HG02943 (cell line): ENCODE measurements at regions not wholly inside any gene's neighbourhood (a gene's known extent, or its start where the extent isn't known, plus 50 kb on each side); places are given as distances from the start of the nearest gene placed in this dataset.
"Not testable (repeated sequence)": the region's sequence is repeated elsewhere in the genome, so short reads cannot be mapped to it uniquely, and the experiment has no call there.

Experiments used
- ATAC-seq: cut with Tn5 transposase; IDR thresholded peaks from one replicate; pipeline ENCODE4 v1.9.1; 2021; ENCODE audit warnings: mild to moderate bottlenecking, low read depth, moderate library complexity; ENCODE audit not compliant: unreplicated experiment

DNA sequence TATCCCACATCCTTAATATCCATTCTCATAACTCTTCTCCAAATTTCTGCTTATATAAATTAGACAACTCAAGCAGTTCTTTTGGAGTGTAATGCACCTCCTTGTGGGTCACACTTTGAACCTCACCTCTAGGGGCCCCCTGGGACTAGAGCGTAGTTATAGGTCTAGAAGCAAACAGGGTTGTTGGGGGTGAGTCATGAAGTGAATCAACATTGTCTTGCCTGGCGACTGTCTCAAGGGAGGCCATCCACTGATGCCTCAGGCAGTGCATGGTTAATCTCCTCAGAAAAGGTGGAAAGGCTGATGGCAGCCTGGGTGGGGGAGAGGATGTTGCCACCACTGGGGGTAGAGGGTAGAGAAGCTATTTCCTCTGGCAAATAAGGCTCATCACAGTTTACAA is 129.1 kb downstream of the TNFRSF21 start:
- no peak for ATAC-seq

DNA sequence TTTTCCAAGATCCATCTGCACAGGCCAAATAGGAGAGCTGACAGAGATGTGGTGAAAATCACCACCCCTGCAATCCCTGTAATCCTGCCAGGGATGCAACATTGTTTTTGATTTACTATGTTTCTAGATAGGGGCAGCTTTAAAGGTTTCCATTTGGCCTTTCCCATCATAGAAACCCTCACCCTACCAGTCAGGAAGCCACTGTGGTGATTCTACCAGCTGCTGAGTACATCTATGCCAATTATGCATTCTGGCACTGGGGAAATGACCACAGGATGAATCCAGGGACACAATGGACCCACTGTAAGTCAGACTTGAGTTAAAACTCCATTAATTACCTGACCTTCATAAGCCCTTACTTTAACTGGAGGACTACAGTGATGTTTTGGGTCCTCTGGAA is 130.4 kb downstream of the TNFRSF21 start:
- ATAC-seq: no peak

DNA sequence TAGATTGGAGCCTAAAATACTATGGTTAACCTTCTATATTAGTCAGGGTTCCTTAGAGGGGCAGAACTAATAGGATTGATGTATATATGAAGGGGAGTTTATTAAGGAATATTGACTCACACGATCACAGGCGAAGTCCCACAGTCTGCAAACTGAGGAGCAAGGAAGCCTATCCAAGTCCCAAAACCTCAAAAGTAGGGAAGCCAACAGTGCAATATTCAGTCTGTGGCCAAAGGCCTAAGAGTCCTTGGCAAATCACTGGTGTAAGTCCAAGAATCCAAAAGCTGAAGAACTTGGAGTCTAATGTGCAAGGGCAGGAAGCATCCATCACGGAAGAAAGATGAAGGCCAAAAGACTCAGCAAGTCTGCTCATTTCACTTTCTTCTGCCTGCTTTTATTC is 133.5 kb upstream of the ADGRF1 start:
- no peak for ATAC-seq

DNA sequence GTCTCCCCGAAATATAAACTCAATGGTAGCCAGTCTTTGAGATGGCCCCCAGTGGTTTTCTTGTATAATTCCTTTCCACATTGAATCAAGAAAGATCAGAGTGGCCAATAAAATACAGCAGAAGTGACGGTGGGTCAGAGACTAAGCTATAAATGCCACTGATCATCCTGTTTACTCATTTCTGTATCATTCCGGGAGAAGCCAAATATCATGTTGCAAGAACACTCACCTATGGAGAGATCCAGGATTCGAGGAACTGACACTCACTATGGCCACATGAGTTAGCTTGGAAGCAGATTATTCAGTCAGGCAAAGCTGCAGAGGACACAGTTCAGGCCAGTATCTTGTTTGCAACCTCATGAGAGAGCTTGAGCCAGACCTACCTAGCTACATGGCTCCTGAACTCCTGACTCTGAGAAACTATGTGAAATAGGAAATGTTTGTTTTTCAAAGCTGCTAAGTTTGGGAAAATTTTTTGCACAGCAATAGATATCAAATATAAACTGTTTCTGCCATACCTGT is 132.4 kb upstream of the ADGRF1 start:
- no peak for ATAC-seq

DNA sequence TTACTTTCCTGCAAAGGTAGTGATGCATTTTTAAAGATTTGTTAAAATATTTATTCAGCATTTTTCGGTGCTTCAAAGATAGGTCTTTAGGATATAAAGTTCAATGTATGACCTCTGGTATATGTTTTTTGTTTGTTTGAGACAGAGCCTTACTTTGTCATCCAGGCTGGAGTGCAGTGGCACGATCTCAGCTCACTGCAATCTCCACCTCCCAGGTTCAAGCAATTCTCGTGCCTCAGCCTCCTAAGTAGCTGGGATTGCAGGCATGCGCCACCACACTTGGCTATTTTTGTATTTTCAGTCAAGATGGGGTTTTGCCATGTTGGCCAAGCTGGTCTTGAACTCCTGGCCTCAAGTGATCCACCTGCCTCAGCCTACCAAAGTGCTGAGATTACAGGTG is 131.9 kb upstream of the ADGRF1 start:
- not testable (repeated sequence) for ATAC-seq

DNA sequence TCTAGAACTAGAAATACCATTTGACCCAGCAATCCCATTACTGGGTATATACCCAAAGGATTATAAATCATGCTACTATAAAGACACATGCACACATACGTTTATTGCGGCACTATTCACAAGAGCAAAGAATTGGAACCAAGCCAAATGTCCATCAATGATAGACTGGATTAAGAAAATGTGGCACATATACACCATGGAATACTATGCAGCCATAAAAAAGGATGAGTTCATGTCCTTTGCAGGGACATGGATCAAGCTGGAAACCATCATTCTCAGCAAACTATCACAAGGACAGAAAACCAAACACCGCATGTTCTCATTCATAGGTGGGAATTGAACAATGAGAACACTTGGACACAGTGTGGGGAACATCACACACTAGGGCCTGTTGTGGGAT is 131.0 kb upstream of the ADGRF1 start:
- not testable (repeated sequence) for ATAC-seq

DNA sequence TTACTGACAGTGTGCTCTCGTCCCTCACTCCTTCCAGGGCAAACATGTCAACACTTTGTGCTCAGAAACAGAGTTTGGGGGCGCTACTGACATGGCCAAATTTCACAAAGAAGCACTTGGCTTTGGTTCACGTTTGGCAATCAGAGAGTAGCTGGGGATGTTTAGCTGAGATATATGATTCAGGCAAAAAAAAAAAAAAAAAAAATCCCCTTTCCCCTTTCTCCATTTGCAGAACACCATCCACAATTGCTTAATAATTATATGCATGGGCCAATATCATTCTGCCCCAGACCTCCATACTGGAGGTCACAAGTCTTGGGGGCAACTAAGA is 128.4 kb upstream of the ADGRF1 start:
- ATAC-seq: no peak

DNA sequence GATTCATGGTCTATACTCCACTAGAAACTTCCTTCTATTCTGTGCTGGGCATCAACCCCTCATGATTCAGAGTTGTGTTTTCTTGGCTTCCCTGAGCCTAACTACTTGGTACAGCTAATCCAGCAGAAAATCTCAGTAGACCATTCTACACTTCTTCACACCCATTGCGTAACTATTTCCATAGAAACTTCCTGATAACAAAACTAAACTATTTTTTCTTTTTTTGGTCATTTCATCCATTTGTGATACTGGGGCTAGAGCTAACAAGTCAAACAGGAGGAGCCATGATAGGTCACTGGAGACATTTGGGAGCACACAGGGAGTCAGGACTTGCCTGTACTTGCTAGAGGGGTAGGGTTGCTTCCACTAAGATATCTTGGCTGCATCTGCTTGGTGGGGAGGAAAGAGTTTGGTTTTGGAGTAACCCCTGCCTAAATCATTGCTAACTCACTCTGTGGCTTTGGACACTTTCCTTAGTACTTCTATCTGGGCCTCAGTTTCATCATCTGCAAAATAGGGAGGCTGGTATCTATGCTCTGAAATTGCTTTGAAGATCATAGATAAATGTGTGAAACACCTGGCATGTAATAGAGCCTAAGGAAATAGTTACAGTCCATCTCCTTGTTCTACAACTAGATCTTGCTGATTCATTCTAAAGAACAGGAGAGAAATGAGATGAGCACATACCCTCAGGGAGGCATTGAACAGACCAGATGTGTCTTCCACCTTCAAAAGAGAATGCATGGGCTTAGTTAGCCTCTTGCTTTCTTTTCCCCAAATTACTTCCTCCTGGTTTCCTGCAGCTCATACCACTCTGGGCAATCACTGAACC is 127.9 kb upstream of the ADGRF1 start:
- no peak for ATAC-seq

DNA sequence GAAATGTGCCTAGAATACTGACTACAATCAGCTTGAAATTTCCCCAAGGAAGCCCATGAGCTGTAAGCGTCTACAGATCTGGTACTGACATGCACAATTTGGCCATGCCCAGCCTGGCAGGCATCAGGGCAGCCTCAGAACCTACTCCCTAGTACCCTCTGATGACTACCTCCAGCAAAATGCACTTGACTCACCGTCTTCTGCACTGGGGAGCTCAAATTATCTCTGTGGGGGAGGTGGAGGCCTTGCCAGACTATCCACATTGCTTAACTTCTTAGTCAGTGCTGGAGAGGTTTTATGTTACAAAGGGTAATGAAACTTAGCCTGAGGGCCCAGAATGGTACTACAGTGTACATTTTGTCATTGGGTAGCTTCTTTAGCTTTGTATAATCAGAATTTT is 126.0 kb upstream of the ADGRF1 start:
- ATAC-seq: no peak

DNA sequence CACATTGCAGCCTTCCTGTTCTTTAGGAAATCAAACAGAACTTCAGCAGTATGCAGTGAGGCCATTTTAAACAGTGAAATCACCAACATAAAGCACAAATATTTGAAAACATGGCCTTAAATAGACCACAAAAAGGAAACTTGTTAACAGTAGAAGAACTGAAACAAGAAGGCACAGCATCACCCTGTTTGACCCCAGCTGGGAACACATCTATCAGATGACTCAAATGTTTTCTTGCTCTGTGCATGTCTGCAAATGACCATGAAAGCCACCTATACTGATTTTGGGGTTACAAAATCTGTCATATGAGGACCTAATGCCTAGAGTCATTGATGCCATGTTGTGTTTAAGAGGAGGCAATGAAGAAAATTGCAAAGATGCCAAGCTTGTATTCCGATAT is 123.8 kb upstream of the ADGRF1 start:
- no peak for ATAC-seq

DNA sequence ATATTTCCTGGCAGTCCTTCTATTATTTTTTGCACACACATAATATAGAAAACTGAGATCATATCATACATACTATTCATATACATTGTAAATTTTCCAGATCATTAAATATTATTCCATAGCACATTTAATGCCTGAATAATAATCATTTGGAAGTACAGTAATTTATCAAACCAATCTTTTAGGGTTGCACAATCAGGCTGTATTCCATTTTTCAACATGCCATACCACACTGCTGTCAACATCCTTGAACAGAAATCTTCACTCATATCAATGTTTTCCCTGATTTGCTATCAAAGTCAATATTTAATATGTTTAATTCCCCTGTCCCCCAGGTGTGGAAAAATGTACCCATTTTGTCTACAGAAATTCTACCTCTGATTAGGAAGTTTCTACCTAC is 122.7 kb upstream of the ADGRF1 start:
- no peak for ATAC-seq

DNA sequence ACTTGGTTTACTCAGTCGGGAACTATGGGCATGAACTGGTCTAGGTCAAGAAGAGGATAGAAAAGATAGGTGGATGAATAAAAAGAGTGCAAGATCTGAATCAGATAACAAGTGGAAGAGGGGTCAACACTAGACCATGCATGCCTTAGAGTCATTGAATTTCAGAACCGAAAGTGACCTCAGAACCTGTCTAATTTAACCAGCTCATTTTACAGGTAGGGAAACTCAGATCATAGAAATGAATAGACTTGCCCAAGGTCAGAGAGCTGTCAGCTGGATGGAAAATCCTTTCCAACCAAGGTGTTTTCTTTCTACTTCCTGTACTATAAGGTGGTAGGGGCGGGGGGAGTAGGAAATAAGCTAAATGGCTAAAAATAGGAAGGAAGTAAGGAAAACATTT is 121.4 kb upstream of the ADGRF1 start:
- no peak for ATAC-seq

DNA sequence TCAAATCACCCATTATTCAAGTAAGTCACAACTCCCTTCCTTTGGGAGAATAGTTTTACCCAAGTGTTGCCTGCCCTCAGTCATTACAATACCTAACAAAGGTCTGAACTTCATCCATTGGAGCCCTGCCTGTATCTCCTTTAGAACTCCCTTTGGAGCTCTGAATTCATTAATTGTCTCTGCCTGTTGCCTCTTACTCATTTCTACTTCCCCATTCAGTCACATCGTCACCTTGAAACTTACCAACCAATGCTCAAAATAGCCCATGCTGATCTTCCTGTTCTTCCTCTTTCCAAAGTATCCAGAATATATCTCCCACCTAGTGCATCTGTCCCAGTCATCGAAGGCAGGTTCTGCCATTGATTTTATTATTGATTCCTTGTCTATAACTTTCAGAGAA is 120.7 kb upstream of the ADGRF1 start:
- no peak for ATAC-seq

DNA sequence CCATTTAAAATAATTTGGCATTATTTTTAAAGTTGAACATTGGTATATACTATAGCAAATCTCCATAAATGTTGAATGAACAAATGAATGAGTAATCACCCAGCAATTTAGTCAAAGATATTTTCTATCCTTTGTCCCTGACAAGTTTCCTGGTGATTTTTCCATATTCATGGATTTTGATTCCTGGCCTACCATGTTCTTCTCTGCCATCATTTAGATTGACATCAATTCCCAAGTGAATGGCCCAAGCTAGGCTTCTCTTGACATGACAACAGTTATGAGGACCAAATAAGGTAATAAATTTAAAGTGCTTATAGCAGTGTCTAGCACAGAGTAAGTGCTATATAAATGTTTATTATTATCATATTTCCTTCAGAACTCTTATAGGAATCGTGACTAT is 120.1 kb upstream of the ADGRF1 start:
- ATAC-seq: no peak

DNA sequence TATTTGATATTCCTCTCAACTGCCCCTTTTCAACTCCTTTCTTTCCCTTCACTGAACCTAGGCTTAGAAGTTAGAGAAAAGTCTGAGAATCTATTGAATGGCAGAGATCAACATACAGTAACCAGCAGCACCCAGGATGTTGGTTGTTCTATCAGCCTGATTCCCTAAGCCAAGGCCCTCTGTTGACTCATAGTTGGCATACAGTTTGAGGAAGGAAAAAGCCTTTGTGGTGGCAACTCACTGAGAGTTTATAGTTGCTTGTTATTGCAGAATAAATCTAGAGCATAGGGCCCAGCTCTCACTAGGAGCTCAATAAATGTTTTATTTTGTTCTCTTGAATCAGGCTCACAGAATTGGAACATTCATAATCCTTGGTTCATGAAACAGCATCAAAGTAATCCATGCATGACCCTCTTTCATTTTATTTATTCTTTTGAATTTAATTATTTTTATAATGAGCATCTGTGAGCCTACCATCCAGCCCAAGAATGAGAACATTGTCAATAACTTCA is 119.1 kb upstream of the ADGRF1 start:
- no peak for ATAC-seq

DNA sequence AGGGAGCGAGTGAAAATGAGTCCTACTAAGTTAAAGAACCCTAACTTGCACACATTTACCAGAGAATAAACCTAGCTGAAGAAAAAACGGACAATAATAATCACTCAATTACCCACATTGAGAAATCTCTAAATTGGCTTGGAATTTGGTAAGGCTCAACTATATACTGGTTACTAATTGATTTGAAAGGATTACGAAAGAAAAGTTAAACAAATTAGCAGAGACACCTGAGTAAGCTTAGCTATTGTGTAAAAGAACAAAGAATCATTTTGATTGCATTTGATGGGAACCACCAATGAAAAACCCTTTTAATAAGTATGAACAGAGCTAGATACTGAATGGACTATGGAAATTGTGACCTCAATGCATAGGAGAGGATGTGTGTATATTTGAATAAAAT is 118.6 kb upstream of the ADGRF1 start:
- ATAC-seq: no peak

DNA sequence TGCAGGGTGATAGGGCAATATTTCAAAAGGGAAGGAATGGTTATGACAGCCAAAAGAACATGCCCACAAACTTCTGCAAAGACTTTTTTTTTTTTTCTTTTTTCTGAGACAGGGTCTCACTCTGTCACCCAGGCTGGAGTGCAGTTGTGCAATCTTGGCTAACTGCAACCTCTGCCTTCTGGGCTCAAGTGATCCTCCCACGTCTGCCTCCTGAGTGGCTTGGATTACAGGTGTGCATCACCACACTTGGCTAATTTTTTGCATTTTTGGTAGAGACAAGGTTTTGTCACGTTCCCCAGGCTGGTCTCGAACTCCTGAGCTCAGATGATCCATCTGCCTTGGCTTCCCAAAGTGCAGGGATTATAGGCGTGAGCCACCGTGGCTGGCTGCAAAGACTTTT is 117.6 kb upstream of the ADGRF1 start:
- no peak for ATAC-seq

DNA sequence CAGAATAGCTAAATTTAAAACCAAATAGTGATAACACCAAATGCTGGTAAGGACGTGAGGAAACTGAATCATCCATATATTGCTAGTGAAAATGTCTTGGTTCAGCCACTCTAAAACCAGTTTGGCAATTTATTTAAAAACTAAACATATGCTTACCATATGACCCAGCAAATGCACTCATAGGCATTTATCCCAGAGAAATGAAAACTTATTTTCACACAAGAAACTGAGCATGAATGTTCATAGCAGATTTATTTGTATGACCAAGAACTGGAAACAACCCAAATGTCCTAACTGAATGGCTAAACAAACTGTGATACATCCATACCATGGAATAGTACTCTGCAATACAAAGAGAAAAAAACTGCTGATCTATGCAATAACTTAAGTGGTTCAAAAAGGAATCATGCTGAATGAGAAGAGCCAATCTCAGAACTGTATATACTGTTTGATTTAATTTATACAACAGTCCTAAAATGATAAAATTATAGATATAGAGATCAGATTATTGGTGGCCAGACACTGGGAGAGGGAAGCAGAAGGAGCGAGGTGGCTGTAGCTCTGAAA is 115.6 kb upstream of the ADGRF1 start:
- no peak for ATAC-seq

DNA sequence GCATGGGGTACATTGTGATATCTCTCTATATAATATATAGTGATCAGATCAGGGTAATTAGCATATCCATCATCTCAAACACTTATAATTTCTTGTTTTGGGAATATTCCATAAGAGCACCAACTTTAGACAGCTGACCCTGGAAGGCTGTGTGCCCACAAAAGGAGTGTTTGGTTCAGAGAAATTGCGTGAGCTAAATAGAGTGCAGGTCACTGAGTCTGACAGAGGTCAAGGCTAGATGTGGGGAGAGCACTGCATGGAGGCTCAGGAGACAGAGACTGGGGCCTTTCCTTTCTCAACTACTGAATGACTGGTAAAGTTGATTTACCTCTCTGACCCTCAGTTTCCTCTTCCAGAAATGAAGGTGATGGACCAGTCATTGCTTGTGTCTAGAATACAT is 114.9 kb upstream of the ADGRF1 start:
- ATAC-seq: no peak

DNA sequence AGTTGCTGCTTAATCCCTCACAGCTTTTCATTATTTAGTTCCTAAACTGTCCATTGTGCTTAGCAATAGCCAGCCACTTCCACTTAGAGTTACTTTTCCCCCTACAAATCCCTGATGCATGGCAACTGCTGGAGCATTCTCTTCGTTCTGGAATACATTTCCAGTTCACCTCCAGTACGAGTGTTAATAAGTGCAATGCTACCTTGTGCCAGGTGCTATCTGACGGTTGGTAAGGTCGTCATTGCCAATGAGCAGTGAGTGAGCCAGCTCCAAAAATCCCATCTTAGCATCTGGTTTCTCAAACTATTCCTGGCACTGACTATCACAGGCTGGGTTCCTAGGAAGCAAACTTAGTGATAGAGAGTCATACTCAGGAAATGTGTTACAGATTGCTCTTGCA is 114.1 kb upstream of the ADGRF1 start:
- ATAC-seq: no peak

DNA sequence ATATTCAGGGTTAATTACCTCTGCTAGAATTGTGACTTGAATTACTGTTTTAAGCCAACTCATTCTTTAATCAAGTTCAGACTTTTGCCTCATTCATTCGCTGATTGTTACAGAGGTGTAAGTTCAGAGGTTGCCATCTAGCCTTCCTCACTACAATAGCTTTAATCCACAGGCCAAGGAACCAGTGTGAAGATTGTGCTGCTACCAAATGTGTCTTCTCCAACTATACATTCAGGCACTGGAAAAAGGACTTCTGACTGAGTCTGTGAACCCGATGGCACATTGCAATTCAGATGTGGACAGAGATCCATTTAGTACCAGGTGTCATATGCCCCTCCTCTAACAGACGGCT is 111.2 kb upstream of the ADGRF1 start:
- ATAC-seq: no peak

DNA sequence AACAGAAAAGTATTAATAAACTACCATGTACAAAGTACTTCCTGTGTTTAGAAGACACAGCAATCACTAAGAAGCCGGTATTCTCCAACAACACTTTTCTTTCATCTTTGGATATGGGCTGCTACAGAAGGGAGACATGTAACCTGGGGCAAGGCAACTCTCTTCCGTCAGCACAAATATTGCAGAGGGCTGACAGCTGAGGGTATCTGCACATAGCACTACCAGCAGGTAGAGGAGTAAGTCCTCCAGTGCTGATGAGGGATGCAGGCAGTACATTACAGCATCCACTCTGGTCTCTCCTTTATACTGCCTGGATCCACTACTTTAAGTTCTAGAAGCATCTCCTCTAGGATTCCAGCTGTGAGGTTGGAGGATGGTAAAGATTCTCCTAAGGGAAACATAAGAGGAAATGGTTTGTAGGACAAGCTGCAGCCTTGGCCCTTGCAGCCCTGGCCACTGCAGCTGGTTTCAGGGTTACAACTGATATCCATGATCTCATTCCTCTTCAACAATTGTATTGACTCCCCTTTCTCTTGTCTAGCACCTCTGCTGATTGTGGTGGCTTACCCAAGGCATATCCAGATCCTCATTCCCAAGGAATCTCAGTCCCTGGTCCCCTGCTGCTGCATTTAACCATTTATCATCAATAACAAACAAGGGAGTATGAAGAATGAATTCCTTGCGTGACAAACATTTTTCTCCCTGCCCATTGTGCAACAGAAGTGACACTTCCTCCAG is 110.7 kb upstream of the ADGRF1 start:
- no peak for ATAC-seq
